K562 (cell line): ENCODE measurements at regions not wholly inside any gene's neighbourhood (a gene's known extent, or its start where the extent isn't known, plus 50 kb on each side); places are given as distances from the start of the nearest gene placed in this dataset.

Experiments
- ATAC-seq: fragments of 200-7000 bp; cut with Tn5 transposase; 3 replicates; pipeline ENCODE4 v1.9.1; 2020; ENCODE audit warnings: moderate library complexity
- BruUV-seq: library from RNA; stranded (reverse); fragments of 400-500 nt; replicated peaks from 2 replicates; lab custom pipeline; 2021; lab: Mats Ljungman, UMichigan
- CTCF ChIA-PET: fragments of 300-600 bp; formaldehyde crosslinking; extraction: SDS; loops from one replicate; lab custom pipeline; 2021; ENCODE audit warnings: low intra/inter-chr PET ratio; lab: Yijun Ruan, JAX
- POLR2A ChIA-PET: fragments of 300-600, 350-650 bp; sonication (Branson Sonifier 250); formaldehyde crosslinking; extraction: SDS; loops from one replicate; lab custom pipeline; 2021; ENCODE audit warnings: antibody characterized with exemption, inconsistent platforms; lab: Yijun Ruan, JAX
- DNase-seq, 4 experiments: peaks; one replicate each; pipeline versions ENCODE4 v3.0.0 to v3.0.0-alpha.2; 2011 to 2018; ENCODE audit warnings: low spot score in 3 of 4, mixed read lengths in 3 of 4; ENCODE audit errors: extremely low read depth in 1 of 4
- FAIRE-seq: peaks from 2 replicates; lab custom pipeline; 2011; peaks lifted over from hg19 to GRCh38; lab: Jason Lieb, UNC
- H2AFZ ChIP-seq: 2 replicates; pipeline ENCODE4 v1.6.0; 2011; ENCODE audit warnings: low read depth, low read length, control low read depth, inconsistent platforms
- H3K27ac ChIP-seq: fragments of 200-600 bp; 3 replicates; pipeline ENCODE4 v1.8.0; 2011; ENCODE audit warnings: low read depth, mild to moderate bottlenecking, control low read depth, inconsistent platforms, low read length, moderate library complexity, mixed read lengths; ENCODE audit errors: extremely low read depth
- H3K27me3 ChIP-seq, 2 experiments: fragments of 300-600 bp in 1 of 2; 2 replicates in 1 of 2; 3 replicates in 1 of 2; pipeline versions ENCODE4 v1.6.0 to v1.8.0; 2011; ENCODE audit warnings: inconsistent platforms in 2 of 2, low read length in 2 of 2, mild to moderate bottlenecking in 1 of 2, mixed read lengths in 1 of 2, moderate library complexity in 1 of 2; ENCODE audit not compliant: control insufficient read depth in 2 of 2, insufficient read depth in 2 of 2
- H3K36me3 ChIP-seq: fragments of 300-600 bp; 3 replicates; pipeline ENCODE4 v1.8.0; 2011; ENCODE audit warnings: mild to moderate bottlenecking, low read length, inconsistent platforms; ENCODE audit not compliant: control insufficient read depth, insufficient read depth
- H3K4me1 ChIP-seq, 2 experiments: fragments of 200-600 bp in 1 of 2; replicated peaks in 1 of 2; 2 replicates in 1 of 2; 3 replicates in 1 of 2; pipeline versions ENCODE4 v1.5.1 to v1.8.0; 2011; ENCODE audit warnings: inconsistent platforms in 2 of 2, low read length in 2 of 2, mild to moderate bottlenecking in 1 of 2, mixed read lengths in 1 of 2, moderate library complexity in 1 of 2; ENCODE audit not compliant: control insufficient read depth in 2 of 2, insufficient read depth in 2 of 2
- H3K4me2 ChIP-seq: 2 replicates; pipeline ENCODE4 v1.6.1; 2011; ENCODE audit warnings: low read length, control low read depth, inconsistent platforms, mixed read lengths; ENCODE audit not compliant: insufficient read depth
- H3K4me3 ChIP-seq: fragments of 200-600 bp; sonication (generic), shearing (Covaris generic); 2 replicates; pipeline ENCODE4 v1.5.1; 2016; ENCODE audit warnings: control low read depth, inconsistent platforms
- H3K79me2 ChIP-seq: fragments of 200-600 bp; 3 replicates; pipeline ENCODE4 v1.8.0; 2011; ENCODE audit warnings: low read length, inconsistent platforms; ENCODE audit not compliant: control insufficient read depth, insufficient read depth
- H3K9ac ChIP-seq, 2 experiments: 2 replicates each; pipeline versions ENCODE4 v1.6.0 to v1.6.1; 2011; ENCODE audit warnings: low read depth in 2 of 2, low read length in 2 of 2, control low read depth in 1 of 2, inconsistent platforms in 1 of 2, mild to moderate bottlenecking in 1 of 2, mixed read lengths in 1 of 2; ENCODE audit not compliant: insufficient read depth in 1 of 2
- H3K9me1 ChIP-seq: one replicate; pipeline ENCODE4 v1.6.0; 2011; ENCODE audit warnings: inconsistent platforms, mild to moderate bottlenecking, low read length, moderate library complexity; ENCODE audit not compliant: control insufficient read depth, insufficient read depth
- H3K9me3 ChIP-seq: replicated peaks from 2 replicates; pipeline ENCODE4 v1.5.1; 2011; ENCODE audit warnings: low read depth, low read length, inconsistent platforms; ENCODE audit not compliant: control insufficient read depth, insufficient read depth
- H4K20me1 ChIP-seq: replicated peaks from 2 replicates; pipeline ENCODE4 v1.6.1; 2011; ENCODE audit warnings: low read length, inconsistent platforms, mixed read lengths; ENCODE audit not compliant: control insufficient read depth, insufficient read depth
- BRD4 ChIP-seq: fragments of 200-600 bp; sonication (generic); IDR thresholded peaks from 2 replicates; pipeline ENCODE4 v1.6.1; 2017; ENCODE audit warnings: inconsistent platforms
- BRF1 ChIP-seq: IDR thresholded peaks from 3 replicates; pipeline ENCODE4 v1.6.1; 2011; ENCODE audit warnings: borderline replicate concordance, mild to moderate bottlenecking; ENCODE audit not compliant: insufficient read length; ENCODE audit errors: extremely low read depth
- CBX8 ChIP-seq: fragments of 200-600 bp; sonication (generic); IDR thresholded peaks from 2 replicates; pipeline ENCODE4 v1.6.1; 2012; ENCODE audit warnings: borderline replicate concordance, mixed run types, low read depth, mild to moderate bottlenecking, moderate library complexity, mixed read lengths, low read length, control low read depth, inconsistent platforms; ENCODE audit not compliant: poor library complexity, severe bottlenecking; ENCODE audit errors: extremely low read depth
- CHCHD3 ChIP-seq: fragments of 250-450 bp; sonication (Bioruptor Pico); IDR thresholded peaks from 2 replicates; pipeline ENCODE4 v2.1.2; 2022; ENCODE audit warnings: mild to moderate bottlenecking
- DMBX1 ChIP-seq: fragments of 250-450 bp; sonication (Bioruptor Pico); IDR thresholded peaks from 2 replicates; pipeline ENCODE4 v1.8.0; 2022; ENCODE audit warnings: inconsistent platforms, mild to moderate bottlenecking, moderate library complexity, borderline replicate concordance
- NONO ChIP-seq, 2 experiments: fragments of 200-400 bp in 1 of 2; fragments of 450-650 bp in 1 of 2; formaldehyde crosslinking in 1 of 2; IDR thresholded peaks; 2 replicates each; pipeline ENCODE4 v1.6.1; 2017; ENCODE audit warnings: low read depth in 2 of 2, mild to moderate bottlenecking in 2 of 2, moderate library complexity in 2 of 2, low read length in 1 of 2
- POLR3G ChIP-seq: IDR thresholded peaks from 2 replicates; pipeline ENCODE4 v1.6.1; 2011; ENCODE audit not compliant: insufficient read length, insufficient replicate concordance; ENCODE audit errors: extremely low read depth
- PRPF4 ChIP-seq: fragments of 200-400 bp; formaldehyde crosslinking; IDR thresholded peaks from one replicate; pipeline ENCODE4 v1.6.1; 2017; ENCODE audit warnings: low read length, low read depth, mild to moderate bottlenecking; ENCODE audit not compliant: insufficient read depth, poor library complexity, severe bottlenecking
- SMARCA5 ChIP-seq: fragments of 450-650 bp; IDR thresholded peaks from 2 replicates; pipeline ENCODE4 v1.6.1; 2016
- SMARCC2 ChIP-seq: fragments of 450-650 bp; IDR thresholded peaks from 2 replicates; pipeline ENCODE4 v1.6.1; 2017; ENCODE audit warnings: antibody characterized with exemption, moderate library complexity, mild to moderate bottlenecking, low read depth
- SRSF3 ChIP-seq: fragments of 200-400 bp; formaldehyde crosslinking; IDR thresholded peaks from 2 replicates; pipeline ENCODE4 v1.6.1; 2016; ENCODE audit warnings: mild to moderate bottlenecking, low read length, moderate library complexity; ENCODE audit not compliant: insufficient read depth
- TBL1XR1 ChIP-seq, 2 experiments: IDR thresholded peaks; 2 replicates each; pipeline ENCODE4 v1.6.1; 2012; ENCODE audit warnings: improper control_type of control experiment in 2 of 2, low read length in 2 of 2, mild to moderate bottlenecking in 1 of 2
- TRIM24 ChIP-seq, 2 experiments: fragments of 450-650 bp; IDR thresholded peaks; 2 replicates each; pipeline ENCODE4 v1.6.1; 2016
- ZC3H8 ChIP-seq: fragments of 450-650 bp; IDR thresholded peaks from 2 replicates; pipeline ENCODE4 v1.6.1; 2017
- ZFX ChIP-seq: sonication (generic); formaldehyde crosslinking; IDR thresholded peaks from 2 replicates; pipeline ENCODE4 v1.8.0; 2022; ENCODE audit warnings: mild to moderate bottlenecking, missing genetic modification reagents, moderate library complexity
- ZNF224 ChIP-seq: sonication (generic); formaldehyde crosslinking; IDR thresholded peaks from 2 replicates; pipeline ENCODE4 v1.8.0; 2022; ENCODE audit warnings: mild to moderate bottlenecking, missing genetic modification reagents
- ZNF324 ChIP-seq: fragments of 250-450 bp; sonication (Bioruptor Pico); IDR thresholded peaks from 2 replicates; pipeline ENCODE4 v1.4.0; 2020; ENCODE audit warnings: mild to moderate bottlenecking
- ZNF354B ChIP-seq: fragments of 250-450 bp; sonication (Bioruptor Pico); IDR thresholded peaks from 2 replicates; pipeline ENCODE4 v1.4.0; 2020
- ZNF707 ChIP-seq: fragments of 250-450 bp; sonication (Bioruptor Pico); conservative IDR thresholded peaks from 2 replicates; pipeline ENCODE4 v1.8.0; 2022; ENCODE audit warnings: inconsistent platforms, mild to moderate bottlenecking, moderate library complexity
- ZNF717 ChIP-seq: fragments of 250-450 bp; sonication (Bioruptor Pico); IDR thresholded peaks from 2 replicates; pipeline ENCODE4 v1.5.0; 2021
- WGBS: fragments of 100-300 bp; shearing (Covaris generic); methylation state at CpG from one replicate; pipeline ENCODE4 v1.1.6; 2016; ENCODE audit warnings: low coverage, mixed read lengths; ENCODE audit not compliant: insufficient coverage; ENCODE audit errors: missing lambda C conversion rate; 5-methylcytosine and 5-hydroxymethylcytosine counted together
- in situ Hi-C: fragments of 300-500 bp; cut with MboI; formaldehyde crosslinking; loops from 4 replicates; pipeline ENCODE4 v1.15.0; 2018; ENCODE audit warnings: inconsistent platforms, mixed read lengths
- intact Hi-C: fragments of 100-400 bp; cut with micrococcal nuclease; formaldehyde crosslinking; loops from 2 replicates; pipeline ENCODE4 v1.14.2; 2022

DNA sequence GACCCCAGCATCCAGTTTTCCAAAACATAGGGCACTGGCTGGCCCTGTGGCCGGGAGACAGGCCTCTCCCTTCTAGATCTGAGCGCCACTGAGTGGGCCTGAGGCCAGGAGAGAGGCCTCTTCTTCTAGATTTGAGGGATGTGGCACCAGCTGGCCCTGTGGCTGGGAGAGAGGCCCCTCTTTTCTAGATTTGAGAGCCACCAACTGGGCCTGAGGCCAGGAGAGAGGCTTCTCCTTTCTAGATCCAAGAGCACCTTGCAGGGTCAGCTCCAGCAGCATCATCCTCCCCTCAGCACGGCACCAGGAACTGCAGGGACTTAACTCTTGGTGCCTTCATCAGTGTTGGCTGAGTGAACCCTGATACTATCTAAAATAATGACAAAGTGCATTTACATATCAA, 114.3 kb upstream of the ALKAL2 start:
- Histone ChIP-seq H3K27ac (no peak overlapping the region), H4K20me1 (no peaks in the 10 kb centered on the region), H3K9me3 (no peaks in the 10 kb centered on the region), H3K4me2 (no peak overlapping the region), H2AFZ (no peak overlapping the region), H3K9ac (no peak overlapping the region), H3K27me3 (peaks cover 0 to 5% of the 10 kb centered on the region in 2 experiments; a peak in 1 of 5 replicates), H3K79me2 (no peaks in the 10 kb centered on the region), H3K4me1 (no peaks in the 10 kb centered on the region), H3K36me3 (no peaks in the 10 kb centered on the region), H3K9me1 (no peaks in the 10 kb centered on the region), H3K4me3 (no peak overlapping the region)
- DNase-seq (no peak), ATAC-seq (no peak), FAIRE-seq (no peak)
- BruUV-seq, result no TSS peak
- ChIA-PET CTCF (no interaction called here), POLR2A (interaction anchor here (0.6 to 0.7 kb wide), 2 partner anchors 20 to 150 kb away, joined by 3 read pairs; no protein-coding TSS in a partner anchor)
- 0% methylated on average over 3 of the region's 3 CpGs for WGBS
- in situ Hi-C loops, result no loop called here
- TF ChIP-seq SMARCC2 (no peak), ZC3H8 (no peak), SRSF3 (no peak), ZNF707 (no peak), ZNF354B (CRISPR knock-in tag) (no peak), TRIM24 (IDR thresholded peaks at IDR 0.05) (no peak), ZNF224 (CRISPR knock-in tag) (no peak), CHCHD3 (CRISPR knock-in tag) (no peak), PRPF4 (no peak), BRD4 (no peak), ZNF324 (CRISPR knock-in tag) (no peak), POLR3G (no peak), ZFX (no peak), CBX8 (no peak), BRF1 (no peak), TBL1XR1 (IDR thresholded peaks at IDR 0.05; ENCODE audit: low read length in 2 of 2) (no peak), ZNF717 (CRISPR knock-in tag) (no peak), DMBX1 (CRISPR knock-in tag) (no peak), NONO (IDR thresholded peaks at IDR 0.05; ENCODE audit: low read depth in 2 of 2, low read length in 1 of 2) (no peak), SMARCA5 (no peak)
- intact Hi-C loops, result no loop called here
